ENCODE measurements at regions not wholly inside any gene's neighbourhood (a gene's known extent, or its start where the extent isn't known, plus 50 kb on each side); places are given as distances from the start of the nearest gene placed in this dataset.
A peak's percentile ranks its signal among the peaks of the same experiment; 100 is the strongest.
"Not testable (repeated sequence)": the region's sequence is repeated elsewhere in the genome, so short reads cannot be mapped to it uniquely, and the experiment has no call there.

- DNase-seq, result no peak
These were observed 757.8 kb downstream of the TRIB2 start for GRCh38 chr2:13474538-13474937.

- DNase-seq, result no peak
These were observed 763.3 kb downstream of the TRIB2 start for GRCh38 chr2:13480057-13480456.

GRCh38 chr2:13481201-13481600, 764.5 kb downstream of the TRIB2 start:
- peak; percentile 0 for DNase-seq

- DNase-seq, result no peak
These were observed 768.5 kb downstream of the TRIB2 start for GRCh38 chr2:13485256-13485655.

- no peak for DNase-seq
These were observed 772.2 kb downstream of the TRIB2 start for GRCh38 chr2:13488965-13489364.

GRCh38 chr2:13492262-13492661, 775.5 kb downstream of the TRIB2 start:
- DNase-seq, result no peak

- no peak for DNase-seq
These were observed 778.3 kb downstream of the TRIB2 start for GRCh38 chr2:13495051-13495450.

GRCh38 chr2:13504808-13505207, 788.1 kb downstream of the TRIB2 start:
- no peak for DNase-seq

GRCh38 chr2:13508671-13509070, 791.9 kb downstream of the TRIB2 start:
- DNase-seq, result no peak

GRCh38 chr2:13515254-13515653, 798.5 kb downstream of the TRIB2 start:
- no peak for DNase-seq

- DNase-seq, result no peak
These were observed 805.4 kb downstream of the TRIB2 start for GRCh38 chr2:13522096-13522495.

GRCh38 chr2:13522917-13523821, 806.4 kb downstream of the TRIB2 start:
- DNase-seq, result no peak

GRCh38 chr2:13524492-13524891, 807.8 kb downstream of the TRIB2 start:
- DNase-seq, result no peak

GRCh38 chr2:13531735-13532410, 815.1 kb downstream of the TRIB2 start:
- not testable (repeated sequence) for DNase-seq

- not testable (repeated sequence) for DNase-seq
These were observed 816.2 kb downstream of the TRIB2 start for GRCh38 chr2:13532781-13533523.

GRCh38 chr2:13533524-13533922, 816.8 kb downstream of the TRIB2 start:
- DNase-seq, result no peak

GRCh38 chr2:13536941-13537340, 820.2 kb downstream of the TRIB2 start:
- no peak for DNase-seq

- DNase-seq, result no peak
These were observed 821.1 kb downstream of the TRIB2 start for GRCh38 chr2:13537771-13538349.

GRCh38 chr2:13539296-13539695, 822.6 kb downstream of the TRIB2 start:
- DNase-seq, result no peak

GRCh38 chr2:13542061-13542460, 825.3 kb downstream of the TRIB2 start:
- no peak for DNase-seq

- DNase-seq, result no peak
These were observed 825.9 kb downstream of the TRIB2 start for GRCh38 chr2:13542642-13543041.

GRCh38 chr2:13543550-13543949, 826.8 kb downstream of the TRIB2 start:
- DNase-seq, result no peak

GRCh38 chr2:13545320-13545719, 828.6 kb downstream of the TRIB2 start:
- no peak for DNase-seq
